Astrocyte (in vitro differentiated cells and primary cell): ENCODE measurements at regions not wholly inside any gene's neighbourhood (a gene's known extent, or its start where the extent isn't known, plus 50 kb on each side); places are given as distances from the start of the nearest gene placed in this dataset.

Source experiments
- DNase-seq: peaks from one replicate; pipeline ENCODE4 v3.0.0-alpha.2; 2010; ENCODE audit warnings: low read depth
- FAIRE-seq: peaks from 2 replicates; lab custom pipeline; 2011; peaks lifted over from hg19 to GRCh38; lab: Jason Lieb, UNC
- H2AFZ ChIP-seq: 2 replicates; pipeline ENCODE4 v1.6.0; 2012; ENCODE audit warnings: low read depth, low read length, inconsistent platforms
- H3K27ac ChIP-seq: 2 replicates; pipeline ENCODE4 v1.5.1; 2011; ENCODE audit warnings: low read depth, low read length, inconsistent platforms
- H3K27me3 ChIP-seq: 2 replicates; pipeline ENCODE4 v1.6.0; 2011; ENCODE audit warnings: low read length, inconsistent platforms; ENCODE audit not compliant: insufficient read depth
- H3K36me3 ChIP-seq: 2 replicates; pipeline ENCODE4 v1.5.1; 2011; ENCODE audit warnings: low read length, inconsistent platforms; ENCODE audit not compliant: insufficient read depth
- H3K4me1 ChIP-seq: 2 replicates; pipeline ENCODE4 v1.5.1; 2011; ENCODE audit warnings: low read length, inconsistent platforms; ENCODE audit not compliant: insufficient read depth
- H3K4me2 ChIP-seq: 2 replicates; pipeline ENCODE4 v1.6.0; 2012; ENCODE audit warnings: low read length, inconsistent platforms
- H3K4me3 ChIP-seq: 2 replicates; pipeline ENCODE4 v1.5.1; 2011; ENCODE audit warnings: low read depth, mild to moderate bottlenecking, low read length, inconsistent platforms; ENCODE audit not compliant: insufficient read depth
- H3K79me2 ChIP-seq: 2 replicates; pipeline ENCODE4 v1.6.0; 2012; ENCODE audit warnings: mild to moderate bottlenecking, low read length, inconsistent platforms; ENCODE audit not compliant: insufficient read depth
- H3K9ac ChIP-seq: 2 replicates; pipeline ENCODE4 v1.6.0; 2012; ENCODE audit warnings: mild to moderate bottlenecking, low read length, inconsistent platforms
- H3K9me3 ChIP-seq: 2 replicates; pipeline ENCODE4 v1.5.1; 2012; ENCODE audit warnings: low read depth, mild to moderate bottlenecking, low read length, inconsistent platforms; ENCODE audit not compliant: insufficient read depth
- H4K20me1 ChIP-seq: 2 replicates; pipeline ENCODE4 v1.6.0; 2012; ENCODE audit warnings: low read length, inconsistent platforms; ENCODE audit not compliant: insufficient read depth
- H3K27ac Mint-ChIP-seq: one replicate; pipeline ENCODE4 v1.8.0; 2021; ENCODE audit warnings: mild to moderate bottlenecking, mixed read lengths; ENCODE audit not compliant: unreplicated experiment
- H3K27me3 Mint-ChIP-seq: one replicate; pipeline ENCODE4 v1.8.0; 2021; ENCODE audit warnings: low read depth, mixed read lengths; ENCODE audit not compliant: unreplicated experiment
- H3K36me3 Mint-ChIP-seq: one replicate; pipeline ENCODE4 v1.8.0; 2021; ENCODE audit warnings: low read depth, mixed read lengths; ENCODE audit not compliant: unreplicated experiment
- H3K4me1 Mint-ChIP-seq: one replicate; pipeline ENCODE4 v1.8.0; 2021; ENCODE audit warnings: low read depth, mixed read lengths; ENCODE audit not compliant: unreplicated experiment
- H3K4me3 Mint-ChIP-seq: one replicate; pipeline ENCODE4 v1.8.0; 2021; ENCODE audit warnings: mild to moderate bottlenecking, moderate library complexity, mixed read lengths; ENCODE audit not compliant: unreplicated experiment
- H3K9me3 Mint-ChIP-seq: one replicate; pipeline ENCODE4 v1.8.0; 2021; ENCODE audit warnings: mild to moderate bottlenecking, mixed read lengths; ENCODE audit not compliant: unreplicated experiment
- EZH2 ChIP-seq: IDR thresholded peaks from 2 replicates; pipeline ENCODE4 v1.6.1; 2012; ENCODE audit warnings: mild to moderate bottlenecking, low read length, inconsistent platforms; ENCODE audit not compliant: insufficient read depth
- TF ChIP-seq, protein P1 (sequence below): IDR thresholded peaks from 2 replicates; pipeline ENCODE4 v1.5.1; 2011; ENCODE audit warnings: low read depth, mild to moderate bottlenecking, inconsistent platforms, low read length, moderate library complexity; ENCODE audit not compliant: insufficient read depth

DNA sequence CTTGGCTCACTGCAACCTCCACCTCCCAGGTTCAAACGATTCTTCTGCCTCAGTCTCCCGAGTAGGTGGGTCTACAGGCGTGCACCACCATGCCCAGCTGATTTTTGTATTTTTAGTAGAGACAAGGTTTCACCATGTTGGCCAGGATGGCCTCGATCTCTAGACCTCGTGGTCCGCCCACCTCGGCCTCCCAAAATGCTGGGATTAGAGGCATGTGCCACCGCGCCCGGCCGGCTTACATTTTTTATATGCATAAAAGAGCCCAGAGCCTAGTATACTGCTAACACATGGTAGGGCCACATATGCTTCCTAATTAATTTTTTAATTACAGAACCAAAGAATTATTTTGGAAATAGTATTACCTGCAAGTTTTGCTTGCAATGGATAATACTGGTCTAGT, 1325.4 kb downstream of the PLA2G4A start:
- no peak overlapping the region for H3K27ac ChIP-seq
- Mint-ChIP-seq H3K9me3 (no peaks in the 10 kb centered on the region), H3K27me3 (no peaks in the 10 kb centered on the region), H3K27ac (no peak overlapping the region), H3K4me1 (no peaks in the 10 kb centered on the region), H3K4me3 (no peak overlapping the region), H3K36me3 (no peaks in the 10 kb centered on the region)
- no peak overlapping the region for H3K4me3 ChIP-seq
- no peaks in the 10 kb centered on the region for H3K79me2 ChIP-seq
- H3K4me1 ChIP-seq: no peaks in the 10 kb centered on the region
- H3K4me2 ChIP-seq: no peak overlapping the region
- no peak for TF ChIP-seq EZH2
- TF ChIP-seq, protein P1, sequence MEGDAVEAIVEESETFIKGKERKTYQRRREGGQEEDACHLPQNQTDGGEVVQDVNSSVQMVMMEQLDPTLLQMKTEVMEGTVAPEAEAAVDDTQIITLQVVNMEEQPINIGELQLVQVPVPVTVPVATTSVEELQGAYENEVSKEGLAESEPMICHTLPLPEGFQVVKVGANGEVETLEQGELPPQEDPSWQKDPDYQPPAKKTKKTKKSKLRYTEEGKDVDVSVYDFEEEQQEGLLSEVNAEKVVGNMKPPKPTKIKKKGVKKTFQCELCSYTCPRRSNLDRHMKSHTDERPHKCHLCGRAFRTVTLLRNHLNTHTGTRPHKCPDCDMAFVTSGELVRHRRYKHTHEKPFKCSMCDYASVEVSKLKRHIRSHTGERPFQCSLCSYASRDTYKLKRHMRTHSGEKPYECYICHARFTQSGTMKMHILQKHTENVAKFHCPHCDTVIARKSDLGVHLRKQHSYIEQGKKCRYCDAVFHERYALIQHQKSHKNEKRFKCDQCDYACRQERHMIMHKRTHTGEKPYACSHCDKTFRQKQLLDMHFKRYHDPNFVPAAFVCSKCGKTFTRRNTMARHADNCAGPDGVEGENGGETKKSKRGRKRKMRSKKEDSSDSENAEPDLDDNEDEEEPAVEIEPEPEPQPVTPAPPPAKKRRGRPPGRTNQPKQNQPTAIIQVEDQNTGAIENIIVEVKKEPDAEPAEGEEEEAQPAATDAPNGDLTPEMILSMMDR: no peak
- no peaks in the 10 kb centered on the region for H3K9me3 ChIP-seq
- FAIRE-seq (no peak), DNase-seq (no peak)
- no peaks in the 10 kb centered on the region for H3K36me3 ChIP-seq
- no peaks in the 10 kb centered on the region for H3K27me3 ChIP-seq
- no peaks in the 10 kb centered on the region for H4K20me1 ChIP-seq
- H2AFZ ChIP-seq: no peak overlapping the region
- no peak overlapping the region for H3K9ac ChIP-seq

DNA sequence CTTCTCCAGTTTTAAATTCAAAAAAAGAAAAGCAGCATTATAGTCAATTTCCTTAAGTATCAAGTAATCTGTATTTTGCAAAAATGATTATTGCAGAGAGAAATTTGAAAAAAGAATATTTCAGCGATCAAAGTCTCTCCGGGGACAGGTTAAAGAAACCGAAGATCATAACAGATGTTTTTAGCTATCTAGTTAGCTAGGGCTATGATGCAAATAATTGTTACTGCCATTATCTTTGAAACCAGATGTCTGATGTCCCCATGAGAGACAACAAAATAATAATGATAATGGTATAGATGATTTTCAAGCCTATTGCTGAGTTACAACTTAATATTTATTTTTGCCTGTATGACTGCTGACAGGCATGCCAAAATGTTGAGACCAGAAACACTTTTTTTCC, 1326.0 kb downstream of the PLA2G4A start:
- Histone ChIP-seq H3K9ac (no peak overlapping the region), H3K36me3 (no peaks in the 10 kb centered on the region), H3K4me2 (no peak overlapping the region), H4K20me1 (no peaks in the 10 kb centered on the region), H3K27ac (no peak overlapping the region), H3K27me3 (no peaks in the 10 kb centered on the region), H3K4me3 (no peak overlapping the region), H3K79me2 (no peaks in the 10 kb centered on the region), H3K9me3 (no peaks in the 10 kb centered on the region), H2AFZ (no peak overlapping the region), H3K4me1 (no peaks in the 10 kb centered on the region)
- no peaks in the 10 kb centered on the region for H3K27me3 Mint-ChIP-seq
- no peak for TF ChIP-seq EZH2
- TF ChIP-seq, protein P1: no peak
- no peaks in the 10 kb centered on the region for H3K9me3 Mint-ChIP-seq
- no peak overlapping the region for H3K27ac Mint-ChIP-seq
- H3K4me3 Mint-ChIP-seq: no peak overlapping the region
- DNase-seq: no peak
- no peaks in the 10 kb centered on the region for H3K4me1 Mint-ChIP-seq
- no peaks in the 10 kb centered on the region for H3K36me3 Mint-ChIP-seq
- FAIRE-seq: no peak

DNA sequence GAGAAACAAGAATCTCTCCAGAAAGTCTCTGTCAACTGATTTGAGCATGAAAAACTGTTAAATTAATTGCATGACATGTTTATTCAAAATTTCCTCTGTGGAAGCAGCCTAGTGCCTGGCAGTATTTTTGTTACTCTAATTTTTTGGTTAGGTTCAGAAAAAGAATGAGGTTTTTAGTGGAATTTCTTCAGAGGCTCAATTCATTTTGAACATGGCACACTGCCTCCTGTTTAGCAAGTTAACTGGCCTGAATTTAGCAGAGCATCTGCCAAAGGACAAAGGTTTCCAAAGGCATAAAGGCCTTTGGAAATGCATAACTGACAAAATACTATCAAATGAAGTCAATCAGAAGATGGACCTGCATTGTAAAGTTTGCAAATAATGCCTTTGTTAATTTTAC, 1326.5 kb downstream of the PLA2G4A start:
- no peak overlapping the region for H3K9ac ChIP-seq
- DNase-seq (no peak), FAIRE-seq (no peak)
- no peaks in the 10 kb centered on the region for H3K9me3 ChIP-seq
- H3K4me3 Mint-ChIP-seq: no peak overlapping the region
- H3K36me3 ChIP-seq: no peaks in the 10 kb centered on the region
- no peaks in the 10 kb centered on the region for H3K4me1 Mint-ChIP-seq
- TF ChIP-seq, protein P1: no peak
- no peak for TF ChIP-seq EZH2
- no peaks in the 10 kb centered on the region for H3K27me3 Mint-ChIP-seq
- H3K4me3 ChIP-seq: no peak overlapping the region
- no peaks in the 10 kb centered on the region for H3K4me1 ChIP-seq
- H2AFZ ChIP-seq: no peak overlapping the region
- H4K20me1 ChIP-seq: no peaks in the 10 kb centered on the region
- H3K27ac Mint-ChIP-seq: no peak overlapping the region
- H3K4me2 ChIP-seq: no peak overlapping the region
- no peak overlapping the region for H3K27ac ChIP-seq
- no peaks in the 10 kb centered on the region for H3K79me2 ChIP-seq
- H3K9me3 Mint-ChIP-seq: no peaks in the 10 kb centered on the region
- H3K36me3 Mint-ChIP-seq: no peaks in the 10 kb centered on the region
- no peaks in the 10 kb centered on the region for H3K27me3 ChIP-seq
